HG02678 (cell line): ENCODE measurements at regions not wholly inside any gene's neighbourhood (a gene's known extent, or its start where the extent isn't known, plus 50 kb on each side); places are given as distances from the start of the nearest gene placed in this dataset.
"Not testable (repeated sequence)": the region's sequence is repeated elsewhere in the genome, so short reads cannot be mapped to it uniquely, and the experiment has no call there.

Source experiments
- ATAC-seq: cut with Tn5 transposase; IDR thresholded peaks from one replicate; pipeline ENCODE4 v1.9.1; 2021; ENCODE audit warnings: mild to moderate bottlenecking, moderate library complexity; ENCODE audit not compliant: unreplicated experiment

- not testable (repeated sequence) for ATAC-seq
Measured at GRCh38 chr3:20921112-20921511, 735.1 kb upstream of the SGO1 start.

- ATAC-seq = no peak
Measured at GRCh38 chr3:20916951-20917606, 731.1 kb upstream of the SGO1 start.

GRCh38 chr3:20914310-20914709 is 728.3 kb upstream of the SGO1 start:
- ATAC-seq = no peak

- no peak for ATAC-seq
Measured at GRCh38 chr3:20912406-20912805, 726.4 kb upstream of the SGO1 start.

- no peak for ATAC-seq
Measured at GRCh38 chr3:20909511-20909910, 723.5 kb upstream of the SGO1 start.

- ATAC-seq = no peak
Measured at GRCh38 chr3:20905210-20905805, 719.3 kb upstream of the SGO1 start.

- ATAC-seq = no peak
Measured at GRCh38 chr3:20904671-20905070, 718.7 kb upstream of the SGO1 start.

- no peak for ATAC-seq
Measured at GRCh38 chr3:20898962-20899361, 713.0 kb upstream of the SGO1 start.

GRCh38 chr3:20890111-20890519 is 704.1 kb upstream of the SGO1 start:
- no peak for ATAC-seq

GRCh38 chr3:20878691-20879090 is 692.7 kb upstream of the SGO1 start:
- no peak for ATAC-seq

GRCh38 chr3:20873235-20873634 is 687.2 kb upstream of the SGO1 start:
- ATAC-seq = no peak

- ATAC-seq = no peak
Measured at GRCh38 chr3:20870106-20870899, 684.3 kb upstream of the SGO1 start.

GRCh38 chr3:20865803-20866202 is 679.8 kb upstream of the SGO1 start:
- ATAC-seq = no peak

GRCh38 chr3:20861454-20861853 is 675.4 kb upstream of the SGO1 start:
- ATAC-seq = no peak

- ATAC-seq = no peak
Measured at GRCh38 chr3:20857636-20858035, 671.6 kb upstream of the SGO1 start.

- no peak for ATAC-seq
Measured at GRCh38 chr3:20853890-20854289, 667.9 kb upstream of the SGO1 start.

- ATAC-seq = no peak
Measured at GRCh38 chr3:20852712-20853111, 666.7 kb upstream of the SGO1 start.

- no peak for ATAC-seq
Measured at GRCh38 chr3:20849975-20850374, 664.0 kb upstream of the SGO1 start.

GRCh38 chr3:20846832-20847231 is 660.8 kb upstream of the SGO1 start:
- no peak for ATAC-seq

GRCh38 chr3:20846066-20846465 is 660.1 kb upstream of the SGO1 start:
- ATAC-seq = no peak

- no peak for ATAC-seq
Measured at GRCh38 chr3:20844851-20845250, 658.8 kb upstream of the SGO1 start.
